ACC112 (cell line): ENCODE measurements at regions not wholly inside any gene's neighbourhood (a gene's known extent, or its start where the extent isn't known, plus 50 kb on each side); places are given as distances from the start of the nearest gene placed in this dataset.
A peak's percentile ranks its signal among the peaks of the same experiment; 100 is the strongest.
"Not testable (repeated sequence)": the region's sequence is repeated elsewhere in the genome, so short reads cannot be mapped to it uniquely, and the experiment has no call there.

ENCODE experiments used
- H2AFZ ChIP-seq: fragments of 200-600 bp; sonication (generic); one replicate; pipeline ENCODE4 v1.6.0; 2017; ENCODE audit warnings: antibody characterized with exemption, low read length; ENCODE audit not compliant: unreplicated experiment
- H3K27ac ChIP-seq: fragments of 200-600 bp; sonication (generic); 2 replicates; pipeline ENCODE4 v1.5.1; 2014; ENCODE audit warnings: low read depth, mild to moderate bottlenecking, antibody characterized with exemption, low read length, moderate library complexity
- H3K27me3 ChIP-seq: fragments of 200-600 bp; sonication (generic); 2 replicates; pipeline ENCODE4 v1.6.1; 2014; ENCODE audit warnings: mild to moderate bottlenecking, antibody characterized with exemption, low read length, moderate library complexity, mixed read lengths; ENCODE audit not compliant: insufficient read depth
- H3K36me3 ChIP-seq: fragments of 200-600 bp; sonication (generic); 2 replicates; pipeline ENCODE4 v1.6.1; 2016; ENCODE audit warnings: mild to moderate bottlenecking, antibody characterized with exemption, low read length, moderate library complexity, mixed read lengths; ENCODE audit not compliant: insufficient read depth
- H3K4me1 ChIP-seq: fragments of 200-600 bp; sonication (generic); one replicate; pipeline ENCODE4 v1.6.1; 2016; ENCODE audit warnings: low read length, mixed read lengths; ENCODE audit not compliant: insufficient read depth, unreplicated experiment, control insufficient read depth
- H3K4me3 ChIP-seq: fragments of 200-600 bp; sonication (generic); 2 replicates; pipeline ENCODE4 v1.5.1; 2014; ENCODE audit warnings: mild to moderate bottlenecking, low read depth, low read length
- H3K79me2 ChIP-seq: fragments of 200-600 bp; sonication (generic); one replicate; pipeline ENCODE4 v1.6.0; 2016; ENCODE audit warnings: low read length; ENCODE audit not compliant: control insufficient read depth, unreplicated experiment, insufficient read depth

- H3K36me3 ChIP-seq, H3K4me3 ChIP-seq, H2AFZ ChIP-seq, H3K27ac ChIP-seq, H3K4me1 ChIP-seq, H3K79me2 ChIP-seq, H3K27me3 ChIP-seq: not testable (repeated sequence)
Observed at GRCh38 chr19:14285726-14286125, 79.8 kb upstream of the ADGRL1 start.

GRCh38 chr19:14283813-14284520, 78.0 kb upstream of the ADGRL1 start:
- not testable (repeated sequence) for H3K27me3 ChIP-seq, H3K36me3 ChIP-seq, H3K4me1 ChIP-seq, H3K79me2 ChIP-seq
- peak overlapping the region; percentile 76 for H3K27ac ChIP-seq
- peak overlapping the region; percentile 14 for H2AFZ ChIP-seq
- H3K4me3 ChIP-seq, result peak overlapping the region; percentile 33; the same call in 1 of the 2 replicates

- H3K27me3 ChIP-seq, H2AFZ ChIP-seq, H3K79me2 ChIP-seq, H3K4me1 ChIP-seq, H3K36me3 ChIP-seq, H3K4me3 ChIP-seq, H3K27ac ChIP-seq: not testable (repeated sequence)
Observed at GRCh38 chr19:14279270-14279669, 73.3 kb upstream of the ADGRL1 start.

- no peak overlapping the region for H3K27ac ChIP-seq
- H3K27me3 ChIP-seq, result peaks cover 6% of the 10 kb centered on the region; the same call in 1 of the 2 replicates
- H3K4me1 ChIP-seq, result no peaks in the 10 kb centered on the region
- no peaks in the 10 kb centered on the region for H3K79me2 ChIP-seq
- no peak overlapping the region for H3K4me3 ChIP-seq
- no peaks in the 10 kb centered on the region for H3K36me3 ChIP-seq
- no peak overlapping the region for H2AFZ ChIP-seq
Observed at GRCh38 chr19:14277608-14278007, 71.6 kb upstream of the ADGRL1 start.

DNA sequence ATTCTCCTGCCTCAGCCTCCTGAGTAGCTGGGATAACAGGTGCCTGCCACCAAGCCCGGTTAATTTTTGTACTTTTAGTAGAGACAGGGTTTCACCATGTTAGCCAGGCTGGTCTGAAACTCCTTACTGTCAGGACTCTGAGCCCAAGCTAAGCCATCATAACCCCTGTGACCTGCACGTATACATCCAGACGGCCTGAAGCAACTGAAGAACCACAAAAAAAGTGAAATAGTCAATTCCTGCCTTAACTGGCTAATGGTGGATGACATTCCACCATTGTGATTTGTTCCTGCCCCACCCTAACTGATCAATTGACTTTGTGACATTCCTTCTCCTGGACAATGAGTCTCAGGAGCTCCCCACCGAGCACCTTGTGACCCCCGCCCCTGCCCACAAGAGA, 69.9 kb upstream of the ADGRL1 start:
- H3K36me3 ChIP-seq, H3K27ac ChIP-seq, H3K4me1 ChIP-seq, H2AFZ ChIP-seq, H3K4me3 ChIP-seq, H3K79me2 ChIP-seq: not testable (repeated sequence)
- H3K27me3 ChIP-seq, result peaks cover 13% of the 10 kb centered on the region; the same call in 1 of the 2 replicates

DNA sequence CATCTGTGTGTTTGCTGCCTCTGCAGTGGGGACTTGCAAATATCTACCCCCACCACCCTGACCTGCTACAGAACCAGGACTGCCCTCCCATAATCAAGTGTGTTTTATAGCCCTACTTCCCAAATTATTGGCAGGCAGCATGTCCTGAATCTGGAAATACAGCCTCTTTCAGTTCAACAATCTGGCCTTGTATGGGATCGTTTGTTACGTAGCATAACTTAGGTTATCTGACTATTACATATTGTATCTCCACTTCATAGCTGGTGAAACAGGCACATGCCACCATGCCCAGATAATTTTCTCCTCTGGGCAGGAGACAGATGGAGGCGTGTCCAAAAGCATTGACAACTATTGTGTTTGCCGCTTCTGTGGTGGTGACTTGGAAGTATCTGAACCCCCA, 66.7 kb upstream of the ADGRL1 start:
- Histone ChIP-seq H3K27ac (no peak overlapping the region), H3K27me3 (peaks cover 25% of the 10 kb centered on the region), H3K79me2 (no peaks in the 10 kb centered on the region), H2AFZ (no peak overlapping the region), H3K4me3 (no peak overlapping the region), H3K36me3 (no peaks in the 10 kb centered on the region), H3K4me1 (no peaks in the 10 kb centered on the region)

DNA sequence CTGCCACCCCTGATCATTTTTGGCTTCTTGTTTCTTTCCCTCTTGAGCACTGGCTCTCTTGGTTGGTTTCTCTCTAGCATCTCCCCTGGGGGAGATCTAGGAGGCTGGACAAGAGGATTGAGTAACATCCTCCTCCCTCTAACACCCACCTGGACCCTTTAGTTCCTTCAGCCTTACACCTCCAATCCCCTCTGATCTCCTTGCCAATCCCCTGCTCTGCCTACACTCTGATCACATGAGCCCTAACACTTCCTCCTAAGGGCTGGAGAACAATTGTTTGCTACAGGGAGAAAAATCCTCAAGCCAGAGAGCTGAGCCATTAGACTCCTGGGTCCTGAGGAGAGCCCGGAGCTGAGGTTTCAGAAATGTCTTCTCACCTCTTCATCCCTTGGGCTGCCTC, 65.9 kb upstream of the ADGRL1 start:
- H3K27me3 ChIP-seq, result peaks cover 22% of the 10 kb centered on the region
- H3K36me3 ChIP-seq, result no peaks in the 10 kb centered on the region
- no peak overlapping the region for H2AFZ ChIP-seq
- H3K4me3 ChIP-seq, result no peak overlapping the region
- no peaks in the 10 kb centered on the region for H3K79me2 ChIP-seq
- no peak overlapping the region for H3K27ac ChIP-seq
- H3K4me1 ChIP-seq, result no peaks in the 10 kb centered on the region

DNA sequence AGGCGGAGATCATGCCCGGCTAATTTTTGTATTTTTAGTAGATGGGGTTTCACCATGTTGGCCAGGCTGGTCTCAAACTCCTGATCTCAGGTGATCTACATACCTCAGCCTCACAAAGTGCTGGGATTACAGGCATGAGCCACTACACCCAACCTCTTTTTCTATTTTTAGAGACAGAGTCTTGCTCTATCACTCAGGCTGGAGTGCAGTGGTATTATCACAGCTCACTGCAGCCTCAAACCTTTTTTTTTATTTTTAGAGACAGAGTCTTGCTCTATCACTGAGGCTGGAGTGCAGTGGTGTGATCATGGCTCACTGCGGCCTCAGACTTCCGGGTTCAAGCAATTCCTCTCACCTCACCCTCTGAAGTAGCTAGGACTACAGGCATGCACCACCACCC, 64.6 kb upstream of the ADGRL1 start:
- H3K4me1 ChIP-seq, H3K4me3 ChIP-seq, H3K36me3 ChIP-seq, H3K79me2 ChIP-seq, H3K27ac ChIP-seq, H2AFZ ChIP-seq: not testable (repeated sequence)
- H3K27me3 ChIP-seq, result peaks cover 29% of the 10 kb centered on the region

DNA sequence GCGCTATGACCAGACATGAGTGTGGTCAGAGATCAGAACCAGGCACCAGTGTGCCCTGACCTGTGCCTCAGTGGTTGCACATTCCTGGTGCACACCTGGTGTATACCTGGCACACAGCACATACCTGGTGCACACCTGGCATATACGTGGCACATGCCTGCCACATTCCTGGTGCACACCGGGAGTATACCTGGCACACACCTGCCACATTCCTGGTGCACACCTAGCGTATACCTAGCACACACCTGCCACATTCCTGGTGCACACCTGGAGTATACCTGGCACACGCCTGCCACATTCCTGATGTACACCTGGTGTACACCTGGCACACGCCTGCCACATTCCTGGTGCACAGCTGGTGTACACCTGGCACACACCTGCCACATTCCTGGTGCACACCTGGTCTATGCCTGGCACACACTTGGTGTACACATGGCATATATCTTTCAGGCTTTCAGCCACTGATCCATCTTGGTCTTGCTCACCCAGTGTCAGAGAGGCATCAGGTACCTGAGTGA, 61.3 kb upstream of the ADGRL1 start:
- Histone ChIP-seq H3K4me3 (no peak overlapping the region), H3K27me3 (peaks cover 33% of the 10 kb centered on the region), H2AFZ (no peak overlapping the region), H3K79me2 (no peaks in the 10 kb centered on the region), H3K27ac (no peak overlapping the region), H3K4me1 (no peaks in the 10 kb centered on the region), H3K36me3 (no peaks in the 10 kb centered on the region)

- H3K36me3 ChIP-seq, H2AFZ ChIP-seq, H3K79me2 ChIP-seq, H3K27ac ChIP-seq, H3K4me3 ChIP-seq, H3K4me1 ChIP-seq: not testable (repeated sequence)
- H3K27me3 ChIP-seq, result peaks cover 30% of the 10 kb centered on the region
Observed at GRCh38 chr19:14266208-14266607, 60.2 kb upstream of the ADGRL1 start.

DNA sequence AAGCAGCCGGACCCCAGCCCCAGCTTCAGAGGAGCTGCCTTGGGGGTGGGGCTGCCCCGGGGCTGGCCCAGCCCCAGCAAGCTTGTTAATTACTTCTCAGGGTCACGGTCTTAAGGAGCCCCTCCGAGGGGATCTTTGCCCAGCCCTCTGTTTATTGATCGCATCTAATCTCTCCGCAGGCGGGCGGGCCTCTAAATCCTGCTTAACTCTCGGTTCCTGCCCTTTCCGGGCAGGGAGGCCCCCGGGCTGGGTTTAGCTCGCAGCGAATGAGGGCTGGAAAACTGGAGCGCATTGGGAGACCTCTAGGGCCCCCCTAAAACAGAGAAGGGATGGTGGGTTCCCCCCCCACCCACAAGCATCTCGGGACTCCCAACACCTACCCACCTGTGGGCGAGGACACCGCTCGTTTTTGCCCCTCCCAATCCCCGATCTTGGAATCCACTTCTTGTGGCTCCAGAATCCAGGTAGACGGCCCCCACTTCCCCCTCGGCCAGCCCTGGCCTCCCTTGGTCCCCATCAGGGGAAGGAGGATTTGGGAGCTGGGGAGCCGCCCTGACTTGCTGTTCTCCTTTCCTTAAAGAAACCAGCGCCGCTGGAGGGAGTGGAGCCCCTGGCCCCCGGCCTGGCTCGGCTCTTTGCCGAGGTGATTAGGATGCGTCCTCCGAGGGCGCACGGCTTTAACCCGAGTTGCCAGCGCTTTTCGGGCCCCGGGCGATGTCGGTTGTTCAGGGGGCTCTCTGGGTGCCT, 59.5 kb upstream of the ADGRL1 start:
- Histone ChIP-seq H3K36me3 (no peaks in the 10 kb centered on the region), H3K4me3 (no peak overlapping the region), H2AFZ (no peak overlapping the region), H3K27me3 (peaks cover 30% of the 10 kb centered on the region), H3K79me2 (no peaks in the 10 kb centered on the region), H3K4me1 (no peaks in the 10 kb centered on the region), H3K27ac (no peak overlapping the region)
